ENCODE measurements at regions not wholly inside any gene's neighbourhood (a gene's known extent, or its start where the extent isn't known, plus 50 kb on each side); places are given as distances from the start of the nearest gene placed in this dataset.
"Not testable (repeated sequence)": the region's sequence is repeated elsewhere in the genome, so short reads cannot be mapped to it uniquely, and the experiment has no call there.

DNA sequence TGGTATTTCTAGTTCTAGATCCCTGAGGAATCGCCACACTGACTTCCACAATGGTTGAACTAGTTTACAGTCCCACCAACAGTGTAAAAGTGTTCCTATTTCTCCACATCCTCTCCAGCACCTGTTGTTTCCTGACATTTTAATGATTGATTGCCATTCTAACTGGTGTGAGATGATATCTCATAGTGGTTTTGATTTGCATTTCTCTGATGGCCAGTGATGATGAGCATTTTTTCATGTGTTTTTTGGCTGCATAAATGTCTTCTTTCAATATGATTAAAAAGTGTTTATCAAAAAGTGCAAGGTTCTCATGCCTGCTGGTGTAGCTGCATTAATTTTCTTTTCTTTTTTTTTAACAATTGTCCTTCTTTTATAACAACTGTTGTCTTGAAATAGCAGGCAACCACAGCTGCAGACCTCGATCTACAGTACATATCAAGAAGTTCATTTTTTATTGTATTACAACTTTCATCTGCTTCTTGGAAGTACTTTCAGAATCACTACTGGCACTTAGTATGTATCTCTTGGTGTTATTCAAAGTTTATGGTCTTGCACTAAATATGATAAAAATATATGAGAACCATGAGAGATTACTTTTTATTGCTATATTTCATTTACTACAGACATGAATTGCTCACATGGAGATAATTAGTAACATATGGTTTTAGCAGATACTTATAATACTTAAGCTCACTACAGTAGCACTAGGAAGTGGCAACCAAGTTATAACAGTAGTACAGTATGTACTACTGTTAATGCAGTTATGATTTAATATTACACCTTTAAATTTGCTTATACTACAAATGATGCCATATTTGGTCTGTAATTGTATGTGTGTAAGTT, 358.0 kb downstream of the ETV1 start:
- DNase-seq: not testable (repeated sequence)

DNA sequence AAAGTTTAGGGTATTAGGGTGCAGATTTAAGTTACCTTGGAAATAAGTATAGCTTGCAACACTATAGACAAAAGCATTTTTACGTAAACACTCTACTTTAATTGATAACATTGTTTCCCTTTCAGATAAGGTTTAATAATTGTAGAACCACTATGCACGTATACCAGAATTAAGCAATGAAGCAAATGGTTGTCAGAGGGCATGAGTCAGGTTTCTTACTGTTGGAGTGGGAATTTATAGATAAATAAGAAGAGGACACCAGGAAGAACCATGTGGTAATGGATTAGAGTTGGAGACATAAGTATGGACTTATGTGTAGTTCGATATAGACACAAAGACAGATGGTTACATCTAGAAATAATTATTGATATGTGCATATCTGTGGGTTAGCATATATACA, 355.6 kb downstream of the ETV1 start:
- DNase-seq: no peak

DNA sequence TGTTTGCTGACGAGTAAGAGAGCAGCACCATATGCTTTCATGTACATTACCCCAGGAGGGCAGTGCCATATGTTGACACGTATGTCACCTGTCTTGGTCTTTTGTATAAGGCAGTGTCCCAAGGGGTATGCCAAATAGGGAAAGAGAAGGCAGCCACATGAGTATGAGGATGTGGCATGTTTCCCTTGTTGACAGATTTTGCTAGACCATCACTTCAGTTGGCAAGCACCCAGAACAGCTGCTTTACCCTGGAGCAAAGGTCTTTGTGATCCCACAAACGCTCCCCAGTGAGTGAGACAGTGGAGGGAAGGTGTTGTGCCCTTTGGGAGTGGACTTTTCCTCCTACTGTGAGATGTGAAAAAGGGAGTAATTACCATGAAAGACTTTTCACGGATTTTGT, 350.1 kb downstream of the ETV1 start:
- no peak for DNase-seq

DNA sequence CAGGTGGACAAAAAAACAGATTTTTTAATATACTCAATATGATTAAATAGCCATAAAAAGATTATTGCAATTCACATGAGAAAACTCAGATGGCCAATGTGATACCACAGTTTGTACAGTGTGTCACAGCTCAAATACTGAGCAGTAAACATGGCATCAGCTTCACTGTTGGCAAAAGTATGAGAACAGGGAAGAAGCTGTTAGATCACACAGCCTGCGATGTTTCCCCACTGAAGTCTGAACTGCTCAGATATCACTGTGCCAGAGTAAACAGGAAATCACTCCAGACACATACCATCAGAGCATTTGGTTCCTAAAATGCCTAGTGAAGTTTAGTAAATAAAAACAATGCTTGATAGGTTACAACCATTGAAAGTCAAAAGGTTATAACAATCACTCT, 347.8 kb downstream of the ETV1 start:
- no peak for DNase-seq

DNA sequence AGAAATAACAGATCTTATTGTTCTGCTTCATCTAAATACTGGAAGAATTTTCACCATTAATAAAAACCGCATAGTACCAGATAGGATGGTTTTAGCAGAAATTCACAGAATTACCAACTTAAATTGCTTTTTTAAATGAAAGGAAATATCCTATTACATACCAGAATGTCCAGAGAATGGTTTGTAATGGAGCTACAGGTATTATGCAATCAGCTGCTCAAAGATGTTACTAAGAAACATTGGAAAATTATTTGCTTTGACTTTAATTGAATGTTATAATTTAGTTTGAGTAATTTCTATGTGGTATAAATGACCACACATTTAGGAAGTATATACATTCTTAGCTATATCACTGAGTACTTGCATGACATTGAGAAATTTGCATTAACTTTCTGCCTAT, 338.3 kb downstream of the ETV1 start:
- no peak for DNase-seq

DNA sequence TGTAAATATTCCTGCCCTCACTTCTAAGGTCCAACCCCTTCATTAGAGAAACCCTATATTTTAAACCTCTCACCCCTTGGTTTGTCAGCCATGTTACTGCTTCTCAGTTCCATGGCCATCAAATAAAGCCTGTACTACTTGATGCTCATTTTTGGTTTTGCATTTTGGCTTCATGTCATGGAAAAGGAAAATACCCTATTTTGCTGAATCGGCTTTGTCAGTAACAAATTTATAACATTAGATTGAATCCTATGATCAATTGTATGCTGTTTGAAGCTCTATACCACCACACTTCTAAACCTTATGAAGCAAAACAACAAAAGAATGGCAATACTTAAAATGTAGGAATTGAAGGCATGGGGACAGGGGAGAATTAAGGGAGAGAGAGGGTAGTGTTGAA, 333.1 kb downstream of the ETV1 start:
- no peak for DNase-seq

DNA sequence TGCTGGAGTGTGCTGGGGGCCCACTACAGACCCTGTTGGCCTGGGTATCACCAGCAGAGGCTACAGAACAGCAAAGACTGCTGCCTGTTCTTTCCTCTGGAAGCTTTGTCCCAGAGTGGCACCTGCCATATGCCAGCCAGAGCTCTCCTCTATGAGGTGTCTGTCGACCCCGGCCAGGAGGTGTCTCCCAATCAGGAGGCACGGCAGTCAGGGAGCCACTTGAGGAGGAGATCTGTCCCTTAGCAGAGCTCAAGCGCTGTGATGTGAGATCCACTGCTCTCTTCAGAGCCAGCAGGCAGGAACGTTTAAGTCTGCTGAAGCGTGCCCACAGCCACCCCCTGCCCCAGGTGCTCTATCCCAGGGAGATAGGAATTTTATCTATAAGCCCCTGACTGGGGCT, 316.2 kb downstream of the ETV1 start:
- DNase-seq: no peak

DNA sequence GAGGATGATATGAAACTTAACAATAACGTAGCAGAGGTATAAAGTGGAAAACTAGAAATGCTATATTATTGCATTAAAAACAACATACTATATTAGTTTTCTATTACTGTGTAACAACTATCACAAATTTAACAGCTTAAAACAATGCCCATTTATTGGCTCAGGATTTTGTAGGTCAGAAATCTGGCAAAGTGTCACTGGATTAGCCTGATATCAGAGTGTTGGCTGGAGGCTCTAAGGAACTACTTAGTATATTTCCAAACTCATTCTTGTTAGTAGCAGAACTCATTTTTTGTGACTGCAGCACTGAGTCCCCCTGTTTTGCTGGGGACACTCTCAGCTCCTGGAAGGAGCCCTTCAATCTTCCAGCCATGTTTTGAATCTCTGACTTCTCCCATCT, 306.8 kb downstream of the ETV1 start:
- no peak for DNase-seq

DNA sequence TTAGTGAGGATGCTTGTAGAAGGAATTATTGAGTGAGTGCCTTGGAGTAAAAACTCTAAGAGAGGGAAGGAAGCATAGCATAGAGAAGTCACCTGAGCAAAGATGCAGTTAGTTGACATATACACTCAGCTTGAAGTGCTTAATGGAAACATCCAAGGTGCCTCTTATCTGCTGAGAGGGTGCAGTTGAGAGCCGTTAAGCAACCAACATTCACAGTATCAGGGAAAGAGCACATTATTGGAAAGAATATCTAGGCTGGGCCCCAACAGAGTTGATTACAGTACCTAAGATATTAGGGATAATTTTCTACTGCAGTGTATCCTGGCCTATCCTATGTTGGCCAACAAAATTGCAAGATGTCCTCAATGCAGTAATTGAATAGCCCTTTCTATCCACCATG, 302.0 kb downstream of the ETV1 start:
- no peak for DNase-seq

DNA sequence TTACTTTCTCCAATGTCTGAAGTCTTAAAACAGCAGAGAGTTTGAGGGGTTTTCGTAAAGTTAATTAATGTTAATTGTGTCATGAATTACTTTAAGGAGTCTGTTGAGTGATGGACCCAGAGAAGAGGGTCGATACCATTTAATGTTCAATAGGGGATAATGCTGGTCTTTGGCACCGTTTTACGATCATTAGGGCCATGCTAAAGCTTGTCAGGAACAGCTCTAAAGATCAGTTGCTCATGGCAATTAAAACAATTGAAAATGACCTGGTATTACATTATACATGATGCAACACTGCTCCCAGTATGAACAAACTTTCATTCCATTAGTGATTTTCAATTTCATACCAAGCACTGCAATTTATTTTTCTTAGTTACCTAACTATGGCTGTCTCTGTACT, 296.9 kb downstream of the ETV1 start:
- no peak for DNase-seq

DNA sequence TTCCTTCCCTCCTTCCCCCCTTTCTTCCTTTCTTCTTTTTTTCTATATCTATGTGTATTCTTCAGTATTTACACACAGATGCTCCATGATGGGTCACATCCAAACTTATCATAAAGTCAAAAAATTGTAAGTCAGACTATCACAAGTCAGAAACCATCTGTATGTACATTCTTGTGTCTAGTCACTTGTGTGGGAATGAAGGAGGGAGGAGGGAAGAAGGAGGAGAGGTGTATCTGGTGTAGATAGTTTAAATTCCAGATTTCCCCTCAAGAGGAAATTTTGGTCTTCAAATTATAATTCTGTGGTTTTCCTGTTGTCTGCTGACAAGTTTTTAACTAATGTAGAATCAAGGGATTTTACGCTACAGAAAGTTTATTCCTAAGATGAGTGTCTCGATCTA, 287.2 kb downstream of the ETV1 start:
- no peak for DNase-seq

DNA sequence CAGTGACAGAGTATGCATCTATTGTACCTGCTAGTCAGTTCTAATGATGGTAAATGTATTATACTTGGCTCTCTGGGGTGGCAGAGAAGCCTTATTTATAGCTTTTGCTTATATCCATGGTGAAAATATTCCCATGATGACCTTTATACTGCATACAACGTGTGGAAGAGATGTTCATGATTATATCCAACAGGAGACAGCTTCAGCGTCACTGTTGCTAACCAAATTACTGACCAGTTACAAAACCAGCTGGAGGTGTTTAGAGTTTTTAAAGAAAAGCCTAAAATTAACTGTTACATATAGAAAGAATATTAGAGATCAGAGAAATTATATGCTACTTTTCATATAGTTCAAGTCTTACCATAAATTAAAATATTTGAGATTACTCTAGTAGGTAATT, 280.8 kb downstream of the ETV1 start:
- no peak for DNase-seq

DNA sequence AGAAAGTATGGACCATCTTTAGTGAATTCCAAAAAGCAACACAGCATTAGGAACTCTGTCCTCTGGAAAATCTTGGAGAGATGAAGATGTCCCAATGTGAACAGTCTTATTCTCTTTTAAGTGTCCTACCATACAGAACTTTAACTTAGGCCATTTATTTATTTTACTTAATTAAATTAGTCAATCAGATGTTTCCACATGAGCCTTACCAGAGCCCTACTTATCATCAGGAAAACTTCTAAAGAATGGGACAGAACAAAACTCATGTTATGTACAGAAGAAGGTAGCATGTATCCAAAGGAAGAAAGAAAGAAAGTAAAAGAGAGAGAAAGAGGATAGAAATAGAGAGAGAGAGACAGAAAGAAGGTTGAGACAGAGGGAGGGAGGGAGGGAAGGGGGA, 276.4 kb downstream of the ETV1 start:
- DNase-seq: no peak

DNA sequence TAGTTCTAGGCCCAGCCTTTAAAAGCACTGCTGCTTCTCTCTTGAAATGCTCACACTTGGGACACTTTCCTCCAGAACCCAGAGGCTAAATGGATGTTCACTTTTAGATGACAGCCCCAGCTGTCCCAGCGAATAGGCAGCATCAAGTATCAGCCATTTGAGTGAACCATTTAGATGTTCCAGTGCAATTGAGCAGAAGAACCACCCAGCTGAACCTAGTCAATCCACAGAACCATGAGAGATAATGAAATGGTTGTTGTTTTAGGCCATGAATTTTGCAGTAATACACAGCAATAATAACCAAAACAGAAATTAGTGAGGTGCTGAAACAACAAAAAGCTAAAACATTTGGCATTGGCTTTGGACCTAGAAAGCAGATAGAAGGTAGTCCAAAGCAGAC, 273.9 kb downstream of the ETV1 start:
- no peak for DNase-seq

DNA sequence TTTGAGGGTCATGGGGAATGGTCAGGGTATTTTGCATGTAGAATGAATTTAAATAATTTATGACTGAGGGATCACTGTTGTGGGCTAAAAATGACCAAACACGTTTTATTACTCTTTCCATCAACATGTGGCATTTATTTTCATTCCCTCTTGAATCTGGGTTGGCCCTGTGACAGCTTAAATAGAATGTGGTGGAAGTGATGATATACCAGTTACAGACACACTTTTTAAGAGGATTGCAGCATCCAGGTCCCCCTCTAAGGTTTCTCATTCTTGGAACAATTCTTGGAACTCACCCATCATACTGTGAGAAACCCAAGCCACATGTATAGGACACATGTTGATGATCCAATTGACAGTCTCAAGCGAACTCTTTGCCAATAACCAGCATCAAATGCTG, 272.4 kb downstream of the ETV1 start:
- DNase-seq: no peak

DNA sequence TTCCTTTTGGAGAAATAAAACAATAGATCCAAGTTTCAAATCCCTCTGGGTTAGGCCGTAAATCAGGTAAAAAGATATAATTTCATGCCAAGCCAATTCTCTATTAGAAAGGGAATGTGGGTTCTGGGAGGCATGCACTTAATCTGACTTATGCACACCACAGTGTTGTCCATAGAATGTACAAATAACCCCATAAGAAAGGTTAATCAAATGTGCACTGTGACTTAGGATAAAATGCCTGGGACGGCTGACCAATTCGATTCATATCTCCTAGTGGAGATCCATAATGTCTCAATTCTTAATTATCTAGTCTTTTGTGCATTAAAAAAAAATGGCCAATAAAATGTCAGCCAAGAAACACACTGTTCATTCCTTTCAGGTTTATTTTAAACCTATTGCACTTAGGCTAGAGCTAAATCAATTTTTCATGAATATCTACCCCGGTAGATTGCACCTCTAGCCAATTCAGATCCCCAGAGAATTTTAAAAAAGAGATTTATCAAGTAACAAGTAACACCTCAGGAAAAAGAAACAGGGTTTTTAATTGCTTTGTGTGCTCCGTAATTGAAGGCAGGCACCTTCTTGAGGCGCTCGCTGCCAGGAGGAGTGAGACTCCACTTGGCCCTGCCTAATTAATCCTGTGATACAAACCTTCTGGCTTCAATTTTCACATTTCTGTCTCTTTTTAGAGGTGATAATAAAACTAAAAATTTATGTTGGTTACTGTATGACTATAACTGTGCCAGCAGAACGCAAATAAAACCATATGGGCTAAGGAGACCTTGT, 265.1 kb downstream of the ETV1 start:
- DNase-seq: no peak

DNA sequence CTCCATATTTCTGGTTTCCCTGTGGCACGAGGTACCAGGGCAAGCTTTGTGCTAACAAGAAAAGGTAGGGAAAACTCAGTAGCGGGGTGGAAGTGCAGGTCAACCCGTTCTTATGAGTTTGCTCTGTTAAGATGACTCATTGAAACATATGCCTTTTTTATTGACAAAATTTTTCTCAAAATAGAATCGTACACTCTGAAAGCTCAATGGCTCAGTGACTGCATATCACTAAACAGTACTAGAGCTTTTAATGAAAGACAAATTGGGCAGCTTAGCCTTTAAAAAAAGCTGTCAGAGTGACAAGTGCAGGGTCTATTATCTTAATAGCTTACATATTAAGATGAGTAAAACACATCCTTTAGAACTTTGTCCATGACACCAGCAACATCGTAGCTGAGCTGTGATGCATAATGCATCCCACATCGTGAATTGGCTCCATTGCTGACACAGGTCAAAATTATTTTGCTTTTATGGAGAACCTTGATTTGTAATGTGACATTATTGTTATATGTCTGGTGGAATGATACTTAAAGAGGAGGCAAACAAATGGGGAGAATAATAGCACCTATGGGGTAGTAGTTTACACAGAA, 264.4 kb downstream of the ETV1 start:
- no peak for DNase-seq

DNA sequence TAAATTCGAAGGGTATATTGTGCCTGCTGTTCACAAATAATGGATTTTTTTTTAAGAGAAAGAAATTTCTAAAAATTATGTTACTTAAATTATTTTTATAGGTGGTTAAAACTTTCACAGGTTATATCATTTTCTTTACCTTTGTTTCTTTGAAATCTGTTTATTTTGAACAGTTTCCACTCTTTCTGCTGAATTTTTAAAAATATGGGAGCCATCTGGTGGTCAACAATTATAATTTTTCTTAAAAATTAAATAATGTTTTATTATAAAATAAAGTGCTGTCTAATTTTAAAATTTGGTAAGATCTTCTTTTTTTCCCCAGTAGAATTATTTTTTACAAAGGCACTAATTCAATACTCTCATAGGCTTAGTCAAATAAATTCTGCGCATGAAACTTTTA, 263.9 kb downstream of the ETV1 start:
- DNase-seq: no peak

DNA sequence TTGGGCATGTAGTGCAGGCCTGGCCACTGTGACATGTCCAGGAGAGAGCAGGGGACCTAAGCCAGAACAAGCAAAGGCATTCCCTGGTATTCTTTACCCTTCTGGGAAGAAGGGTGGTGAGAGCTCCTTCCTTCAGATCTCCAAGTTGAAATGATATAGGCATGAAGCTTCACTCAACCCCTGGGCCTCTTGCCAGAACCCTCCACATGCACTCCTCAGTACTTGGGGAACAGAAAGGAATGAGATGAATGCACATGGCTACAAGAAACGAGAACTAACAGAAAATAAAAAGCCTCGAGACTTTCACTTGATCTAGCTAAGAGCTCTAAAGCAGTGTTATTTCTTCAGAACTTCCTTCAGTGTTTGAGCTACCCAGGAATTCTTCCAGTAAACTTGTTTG, 262.2 kb downstream of the ETV1 start:
- DNase-seq: no peak

DNA sequence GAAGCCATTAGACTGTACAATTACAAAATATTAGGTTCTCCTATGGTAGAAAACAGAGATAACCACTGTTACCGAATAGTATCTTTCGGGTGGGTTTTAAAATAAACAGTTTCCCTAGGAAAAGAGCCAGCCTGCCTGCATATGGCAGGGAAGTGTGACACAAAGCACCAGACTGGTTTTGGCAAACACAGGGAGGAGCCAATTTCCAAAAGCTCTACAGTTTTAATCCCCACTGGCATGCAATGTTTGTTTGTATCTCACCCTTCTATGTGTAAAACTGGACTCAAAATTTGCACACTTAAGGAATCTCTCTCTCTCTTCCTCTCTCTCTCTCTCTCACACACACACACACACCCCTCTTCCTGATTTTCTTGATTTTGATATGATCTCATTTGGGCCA, 261.7 kb downstream of the ETV1 start:
- no peak for DNase-seq

DNA sequence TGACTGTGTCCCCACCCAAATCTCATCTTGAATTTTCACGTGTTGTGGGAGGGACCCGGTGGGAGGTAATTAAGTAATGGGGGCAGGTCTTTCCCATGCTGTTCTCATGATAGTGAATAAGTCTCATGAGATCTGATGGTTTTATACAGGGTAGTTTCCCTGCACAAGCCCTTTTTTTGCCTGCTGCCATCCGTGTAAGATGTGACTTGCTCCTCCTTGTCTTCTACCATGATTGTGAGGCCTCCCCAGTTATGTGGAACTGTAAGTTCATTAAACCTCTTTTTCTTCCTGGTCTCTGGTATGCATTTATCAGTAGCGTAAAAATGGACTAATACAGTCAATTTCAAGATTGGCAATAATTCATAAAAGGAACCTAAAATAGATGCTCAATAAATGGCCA, 261.0 kb downstream of the ETV1 start:
- DNase-seq: not testable (repeated sequence)

DNA sequence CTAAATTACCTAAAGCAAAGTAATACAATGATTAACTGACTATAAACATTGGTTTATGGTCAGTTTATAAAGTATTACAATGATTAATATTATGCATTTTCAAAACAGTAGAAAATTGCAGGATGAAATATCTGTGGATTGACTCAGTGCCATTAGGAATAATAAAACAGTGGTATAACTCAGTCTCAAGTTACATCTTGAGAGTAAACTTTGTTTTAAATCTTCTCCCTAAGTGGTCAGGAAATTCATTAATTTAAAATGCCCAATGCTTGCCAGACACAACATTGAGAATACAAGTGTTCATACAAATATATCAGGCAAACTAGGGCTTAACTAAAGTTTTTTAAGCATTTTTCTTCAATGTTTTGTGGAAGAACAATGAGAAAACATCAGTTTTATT, 257.8 kb downstream of the ETV1 start:
- DNase-seq: no peak

DNA sequence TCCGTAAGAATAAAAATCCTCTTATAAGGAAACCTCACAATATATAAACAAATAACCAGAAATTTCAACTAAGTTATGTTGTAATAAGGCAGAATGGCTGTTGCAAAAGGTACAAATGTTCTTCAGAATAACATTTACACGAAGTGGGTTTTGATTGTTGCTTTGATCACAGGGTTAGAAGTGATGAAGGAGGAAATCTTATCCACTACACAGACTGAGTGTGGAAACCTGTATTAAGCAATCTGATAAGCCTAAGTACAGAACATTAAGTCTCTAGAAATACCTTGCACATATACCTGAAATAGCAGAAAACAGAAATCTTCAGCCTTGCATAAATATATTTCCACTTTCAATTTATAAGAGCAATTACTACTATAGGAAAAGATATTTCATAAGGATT, 251.9 kb downstream of the ETV1 start:
- no peak for DNase-seq

DNA sequence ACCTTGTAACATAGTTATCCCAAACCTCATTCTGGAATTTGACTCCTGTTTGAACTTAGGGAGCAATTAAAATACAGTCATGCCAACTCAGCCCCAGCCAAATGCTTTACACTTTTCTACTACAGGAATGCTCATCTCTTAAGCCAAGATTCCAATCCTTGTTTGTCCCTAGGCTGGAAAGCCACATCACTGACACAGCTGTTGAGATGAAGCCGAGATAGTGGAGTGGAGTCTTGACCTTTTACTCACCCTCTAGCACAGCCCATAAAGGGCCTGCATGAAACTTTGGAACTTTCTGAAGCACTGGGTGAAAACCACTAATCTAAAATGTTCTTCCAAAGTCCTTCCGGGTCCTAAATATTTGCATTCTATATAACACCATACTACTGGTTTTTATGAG, 247.3 kb downstream of the ETV1 start:
- DNase-seq: no peak

Measured in stimulated activated CD4-positive, alpha-beta T cell treated with anti-CD3 and anti-CD28 coated beads, Interleukin-2, amount 100 ng/mL, for 24 hours (primary cell).